ENCODE measurements at regions not wholly inside any gene's neighbourhood (a gene's known extent, or its start where the extent isn't known, plus 50 kb on each side); places are given as distances from the start of the nearest gene placed in this dataset.

DNA sequence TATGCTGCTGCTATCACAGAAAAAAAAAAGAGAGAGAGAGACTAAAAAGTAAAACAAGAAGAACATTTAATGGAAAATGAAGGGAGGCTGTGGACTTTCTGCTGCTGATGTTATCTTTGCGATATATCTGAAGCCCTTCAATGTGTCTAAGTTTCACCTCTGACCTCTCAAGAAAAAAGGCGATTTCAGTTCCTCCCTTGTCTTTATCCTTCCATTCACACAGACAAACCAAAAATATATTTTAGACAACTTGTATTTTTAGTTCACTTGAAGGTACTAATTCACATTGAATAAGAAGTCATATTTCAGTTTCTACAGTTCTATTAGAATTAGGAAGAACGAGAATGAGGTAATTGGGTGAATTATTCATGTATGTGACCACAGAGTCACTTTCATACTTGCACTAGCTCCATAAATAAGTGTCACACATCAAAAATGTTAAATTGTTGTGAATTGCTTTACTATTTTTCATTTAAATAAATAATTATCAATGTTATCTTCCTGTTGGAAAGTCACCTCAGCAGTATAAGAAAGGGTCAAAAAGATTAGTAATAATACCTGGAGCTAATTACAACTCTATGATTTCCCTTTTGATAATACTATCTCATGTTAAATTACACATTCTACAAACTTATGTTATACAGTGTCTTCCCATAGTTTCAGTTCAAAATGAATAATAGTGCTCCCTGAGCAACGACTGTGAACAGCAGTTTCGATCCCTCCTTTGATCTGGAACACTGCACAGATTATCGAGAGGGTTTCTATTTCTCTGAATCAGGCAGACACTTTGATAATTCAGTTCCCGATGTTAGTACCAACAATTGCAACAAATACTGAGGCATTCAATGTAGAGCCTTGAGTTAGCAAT, 85.2 kb upstream of the PLCB4 start:
- no peak overlapping the region for H4K8ac ChIP-seq (replicated peaks; ENCODE audit: insufficient read length, low read depth, low read length)
- no CpG with 5 or more reads among the region's 7 CpGs for WGBS (ENCODE audit: extremely low coverage, insufficient read length, low lambda C conversion rate)
- H3K14ac ChIP-seq (ENCODE audit: insufficient read depth, low read length): no peak overlapping the region
- no peaks in the 10 kb centered on the region for H3K79me2 ChIP-seq (ENCODE audit: insufficient read depth, low read length)
- no peak overlapping the region for H3K9ac ChIP-seq (ENCODE audit: extremely low read depth, insufficient read length, low read length)
- H3K27me3 ChIP-seq (ENCODE audit: insufficient read depth, low read length): no peaks in the 10 kb centered on the region
- Mint-ChIP-seq H3K27ac (peak overlapping the region in 1 of 3 experiments; percentile 53; a peak in 2 of 7 replicates), H3K4me3 (no peak overlapping the region), H3K27me3 (ENCODE audit: low read depth) (no peaks in the 10 kb centered on the region), H3K9me3 (no peaks in the 10 kb centered on the region), H3K36me3 (ENCODE audit: insufficient read depth in 1 of 3, low read depth in 3 of 3) (no peaks in the 10 kb centered on the region; a peak in 1 of 7 replicates), H3K4me1 (no peaks in the 10 kb centered on the region)
- H4K91ac ChIP-seq (ENCODE audit: insufficient read length, low read depth, low read length): no peak overlapping the region
- no peak overlapping the region for H2BK12ac ChIP-seq (ENCODE audit: insufficient read length, low read depth, low read length)
- no peaks in the 10 kb centered on the region for H3K9me3 ChIP-seq (ENCODE audit: control insufficient read depth, low read depth, low read length)
- no peak overlapping the region for H3K18ac ChIP-seq (ENCODE audit: insufficient read length, low read depth, low read length)
- no peak overlapping the region for H3K4ac ChIP-seq (ENCODE audit: low read depth, low read length)
- DNase-seq: no peak
- no peaks in the 10 kb centered on the region for H4K20me1 ChIP-seq (ENCODE audit: control insufficient read depth, insufficient read depth, insufficient read length)
- H3K23ac ChIP-seq (ENCODE audit: insufficient read length, low read depth, low read length): no peak overlapping the region
- no peak overlapping the region for H4K5ac ChIP-seq (ENCODE audit: insufficient read length, low read depth, low read length)
- no peaks in the 10 kb centered on the region for H3K23me2 ChIP-seq (ENCODE audit: insufficient read length, low read depth, low read length, poor library complexity, severe bottlenecking)
- H2BK5ac ChIP-seq (ENCODE audit: insufficient read length, low read length): no peak overlapping the region
- H3K79me1 ChIP-seq (ENCODE audit: insufficient read depth, low read depth, low read length, poor library complexity, severe bottlenecking): no peaks in the 10 kb centered on the region
- H2AFZ ChIP-seq (ENCODE audit: low read length): no peak overlapping the region
- no peak overlapping the region for H2AK5ac ChIP-seq (ENCODE audit: insufficient read length, low read length)
- H2BK120ac ChIP-seq (ENCODE audit: low read depth, low read length, poor library complexity, severe bottlenecking): no peak overlapping the region
- TF ChIP-seq, protein P1, sequence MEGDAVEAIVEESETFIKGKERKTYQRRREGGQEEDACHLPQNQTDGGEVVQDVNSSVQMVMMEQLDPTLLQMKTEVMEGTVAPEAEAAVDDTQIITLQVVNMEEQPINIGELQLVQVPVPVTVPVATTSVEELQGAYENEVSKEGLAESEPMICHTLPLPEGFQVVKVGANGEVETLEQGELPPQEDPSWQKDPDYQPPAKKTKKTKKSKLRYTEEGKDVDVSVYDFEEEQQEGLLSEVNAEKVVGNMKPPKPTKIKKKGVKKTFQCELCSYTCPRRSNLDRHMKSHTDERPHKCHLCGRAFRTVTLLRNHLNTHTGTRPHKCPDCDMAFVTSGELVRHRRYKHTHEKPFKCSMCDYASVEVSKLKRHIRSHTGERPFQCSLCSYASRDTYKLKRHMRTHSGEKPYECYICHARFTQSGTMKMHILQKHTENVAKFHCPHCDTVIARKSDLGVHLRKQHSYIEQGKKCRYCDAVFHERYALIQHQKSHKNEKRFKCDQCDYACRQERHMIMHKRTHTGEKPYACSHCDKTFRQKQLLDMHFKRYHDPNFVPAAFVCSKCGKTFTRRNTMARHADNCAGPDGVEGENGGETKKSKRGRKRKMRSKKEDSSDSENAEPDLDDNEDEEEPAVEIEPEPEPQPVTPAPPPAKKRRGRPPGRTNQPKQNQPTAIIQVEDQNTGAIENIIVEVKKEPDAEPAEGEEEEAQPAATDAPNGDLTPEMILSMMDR (conservative IDR thresholded peaks at IDR 0.05): no peak
- no peak overlapping the region for H3K4me2 ChIP-seq (ENCODE audit: insufficient read depth, insufficient read length, low read length)
- no peak overlapping the region for H2BK15ac ChIP-seq (ENCODE audit: low read depth, low read length)
- no peak overlapping the region for H3K27ac ChIP-seq (ENCODE audit: insufficient read length, low read depth, low read length)
- no peak overlapping the region for H3K56ac ChIP-seq (ENCODE audit: insufficient read length, low read depth, low read length)
- H3K4me1 ChIP-seq (ENCODE audit: insufficient read depth, low read length): no peaks in the 10 kb centered on the region
- no peak overlapping the region for H3T11ph ChIP-seq (ENCODE audit: low read length)
- H2BK20ac ChIP-seq (ENCODE audit: low read depth, low read length, poor library complexity, severe bottlenecking): no peak overlapping the region

All from H9 (cell line).